ENCODE measurements at regions not wholly inside any gene's neighbourhood (a gene's known extent, or its start where the extent isn't known, plus 50 kb on each side); places are given as distances from the start of the nearest gene placed in this dataset.

- DNase-seq, result no peak
Observed at GRCh38 chr11:121723246-121723741, 270.5 kb upstream of the SORL1-AS1 start.

- peak; percentile 97 for DNase-seq
Observed at GRCh38 chr11:121722431-121723245, 269.9 kb upstream of the SORL1-AS1 start.

- no peak for DNase-seq
Observed at GRCh38 chr11:121721961-121722360, 269.2 kb upstream of the SORL1-AS1 start.

GRCh38 chr11:121721448-121721847 is 268.7 kb upstream of the SORL1-AS1 start:
- DNase-seq, result no peak

- no peak for DNase-seq
Observed at GRCh38 chr11:121717296-121717695, 264.5 kb upstream of the SORL1-AS1 start.

- no peak for DNase-seq
Observed at GRCh38 chr11:121716060-121716459, 263.3 kb upstream of the SORL1-AS1 start.

GRCh38 chr11:121715405-121715804 is 262.6 kb upstream of the SORL1-AS1 start:
- no peak for DNase-seq

GRCh38 chr11:121714351-121714750 is 261.6 kb upstream of the SORL1-AS1 start:
- DNase-seq, result no peak

GRCh38 chr11:121711939-121712338 is 259.2 kb upstream of the SORL1-AS1 start:
- no peak for DNase-seq

GRCh38 chr11:121711236-121711635 is 258.5 kb upstream of the SORL1-AS1 start:
- no peak for DNase-seq

- no peak for DNase-seq
Observed at GRCh38 chr11:121706884-121707420, 254.2 kb upstream of the SORL1-AS1 start.

GRCh38 chr11:121703201-121703600 is 250.4 kb upstream of the SORL1-AS1 start:
- DNase-seq, result peak; percentile 73

- DNase-seq, result no peak
Observed at GRCh38 chr11:121700968-121701367, 248.2 kb upstream of the SORL1-AS1 start.

GRCh38 chr11:121699801-121700200 is 247.0 kb upstream of the SORL1-AS1 start:
- DNase-seq, result no peak

- DNase-seq, result no peak
Observed at GRCh38 chr11:121696931-121697670, 244.3 kb upstream of the SORL1-AS1 start.

GRCh38 chr11:121696177-121696871 is 243.6 kb upstream of the SORL1-AS1 start:
- DNase-seq, result peak; percentile 41

- no peak for DNase-seq
Observed at GRCh38 chr11:121692236-121692635, 239.5 kb upstream of the SORL1-AS1 start.

- DNase-seq, result peak; percentile 62
Observed at GRCh38 chr11:121688860-121689614, 236.3 kb upstream of the SORL1-AS1 start.

- peak; percentile 59 for DNase-seq
Observed at GRCh38 chr11:121688055-121688491, 235.3 kb upstream of the SORL1-AS1 start.

GRCh38 chr11:121683791-121684190 is 231.0 kb upstream of the SORL1-AS1 start:
- DNase-seq, result no peak

Measured in eye (tissue), 1 donor.